Mesenchymal stem cell (in vitro differentiated cells and primary cell): ENCODE measurements at regions not wholly inside any gene's neighbourhood (a gene's known extent, or its start where the extent isn't known, plus 50 kb on each side); places are given as distances from the start of the nearest gene placed in this dataset.
"Not testable (repeated sequence)": the region's sequence is repeated elsewhere in the genome, so short reads cannot be mapped to it uniquely, and the experiment has no call there.

Source experiments
- DNase-seq: peaks from one replicate; pipeline ENCODE4 v3.0.0-alpha.2; 2013
- H2AFZ ChIP-seq: one replicate; pipeline ENCODE4 v1.6.1; 2013; ENCODE audit warnings: low read depth, mild to moderate bottlenecking, control low read depth, inconsistent platforms, low read length, moderate library complexity
- H2AK5ac ChIP-seq: 2 replicates; pipeline ENCODE4 v1.6.1; 2013; ENCODE audit warnings: low read length, moderate library complexity, mild to moderate bottlenecking, inconsistent platforms; ENCODE audit not compliant: severe bottlenecking
- H2BK120ac ChIP-seq: one replicate; pipeline ENCODE4 v1.6.1; 2013; ENCODE audit warnings: low read depth, mild to moderate bottlenecking, inconsistent platforms, low read length, moderate library complexity
- H2BK12ac ChIP-seq, 2 experiments: one replicate each; pipeline ENCODE4 v1.6.1; 2013; ENCODE audit warnings: inconsistent platforms in 2 of 2, low read length in 2 of 2, mild to moderate bottlenecking in 2 of 2, moderate library complexity in 2 of 2, control low read depth in 1 of 2
- H2BK15ac ChIP-seq: one replicate; pipeline ENCODE4 v1.6.1; 2013; ENCODE audit warnings: mild to moderate bottlenecking, low read depth, inconsistent platforms; ENCODE audit not compliant: poor library complexity, severe bottlenecking
- H2BK5ac ChIP-seq: 2 replicates; pipeline ENCODE4 v1.6.1; 2013; ENCODE audit warnings: low read depth, mild to moderate bottlenecking, low read length, control low read depth, inconsistent platforms; ENCODE audit not compliant: poor library complexity, severe bottlenecking
- H3K14ac ChIP-seq, 2 experiments: one replicate each; pipeline ENCODE4 v1.6.1; 2013; ENCODE audit warnings: inconsistent platforms in 2 of 2, low read length in 2 of 2, control low read depth in 1 of 2, mild to moderate bottlenecking in 1 of 2, moderate library complexity in 1 of 2
- H3K18ac ChIP-seq, 2 experiments: one replicate each; pipeline ENCODE4 v1.6.1; 2013; ENCODE audit warnings: inconsistent platforms in 2 of 2, low read length in 2 of 2, control low read depth in 1 of 2, low read depth in 1 of 2, mild to moderate bottlenecking in 1 of 2
- H3K23ac ChIP-seq, 2 experiments: one replicate each; pipeline ENCODE4 v1.6.1; 2013; ENCODE audit warnings: inconsistent platforms in 2 of 2, low read length in 2 of 2, mild to moderate bottlenecking in 2 of 2, moderate library complexity in 2 of 2, control low read depth in 1 of 2
- H3K27ac ChIP-seq: 2 replicates; pipeline ENCODE4 v1.5.1; 2013; ENCODE audit warnings: mild to moderate bottlenecking, moderate library complexity, low read length, control low read depth, inconsistent platforms; ENCODE audit not compliant: poor library complexity, severe bottlenecking
- H3K27me3 ChIP-seq, 2 experiments: 2 replicates each; pipeline versions ENCODE4 v1.6.1 to v1.7.0; 2013; ENCODE audit warnings: low read length in 2 of 2, mild to moderate bottlenecking in 2 of 2, moderate library complexity in 2 of 2, control low read depth in 1 of 2, inconsistent platforms in 1 of 2; ENCODE audit not compliant: control insufficient read depth in 1 of 2, insufficient read depth in 1 of 2
- H3K36me3 ChIP-seq, 2 experiments: 2 replicates each; pipeline versions ENCODE4 v1.6.1 to v1.7.0; 2013; ENCODE audit warnings: low read length in 2 of 2, control low read depth in 1 of 2, inconsistent platforms in 1 of 2, low read depth in 1 of 2, mild to moderate bottlenecking in 1 of 2; ENCODE audit not compliant: insufficient read depth in 2 of 2, control insufficient read depth in 1 of 2
- H3K4ac ChIP-seq, 2 experiments: one replicate each; pipeline ENCODE4 v1.6.1; 2013; ENCODE audit warnings: inconsistent platforms in 2 of 2, low read length in 2 of 2, mild to moderate bottlenecking in 2 of 2, moderate library complexity in 2 of 2, control low read depth in 1 of 2, low read depth in 1 of 2
- H3K4me1 ChIP-seq: 2 replicates; pipeline ENCODE4 v1.6.1; 2013; ENCODE audit warnings: low read depth, low read length, control low read depth; ENCODE audit not compliant: control insufficient read depth, insufficient read depth
- H3K4me2 ChIP-seq: 2 replicates; pipeline ENCODE4 v1.6.1; 2013; ENCODE audit warnings: low read length, mild to moderate bottlenecking, inconsistent platforms; ENCODE audit not compliant: poor library complexity, severe bottlenecking
- H3K4me3 ChIP-seq, 2 experiments: 2 replicates each; pipeline versions ENCODE4 v1.5.1 to v1.7.0; 2013; ENCODE audit warnings: low read length in 2 of 2, mild to moderate bottlenecking in 2 of 2, control low read depth in 1 of 2, low read depth in 1 of 2; ENCODE audit not compliant: insufficient read depth in 1 of 2
- H3K79me1 ChIP-seq: replicated peaks from 2 replicates; pipeline ENCODE4 v1.6.1; 2013; ENCODE audit warnings: mild to moderate bottlenecking, control low read depth, low read length, inconsistent platforms; ENCODE audit not compliant: poor library complexity, severe bottlenecking
- H3K9ac ChIP-seq: 2 replicates; pipeline ENCODE4 v1.7.0; 2013; ENCODE audit warnings: mild to moderate bottlenecking, low read length, moderate library complexity
- H3K9me3 ChIP-seq: 2 replicates; pipeline ENCODE4 v1.7.0; 2013; ENCODE audit warnings: mild to moderate bottlenecking, low read length; ENCODE audit not compliant: control insufficient read depth
- H4K8ac ChIP-seq: one replicate; pipeline ENCODE4 v1.6.1; 2013; ENCODE audit warnings: inconsistent platforms, mild to moderate bottlenecking, low read length, moderate library complexity
- H4K91ac ChIP-seq: one replicate; pipeline ENCODE4 v1.6.1; 2013; ENCODE audit warnings: mild to moderate bottlenecking, low read length, inconsistent platforms
- WGBS: methylation state at CpG from one replicate; pipeline ENCODE4 v1.1.7; 2013; ENCODE audit warnings: mixed read lengths; 5-methylcytosine and 5-hydroxymethylcytosine counted together

- H3K36me3 ChIP-seq, H3K9me3 ChIP-seq, H3K9ac ChIP-seq, H2BK5ac ChIP-seq, H3K4me2 ChIP-seq, H3K23ac ChIP-seq, H2AK5ac ChIP-seq, H4K8ac ChIP-seq, H2AFZ ChIP-seq, H3K79me1 ChIP-seq, H3K4me3 ChIP-seq, H3K4ac ChIP-seq, H4K91ac ChIP-seq, H2BK12ac ChIP-seq, H2BK120ac ChIP-seq, H3K27me3 ChIP-seq, H2BK15ac ChIP-seq, H3K14ac ChIP-seq, DNase-seq, H3K18ac ChIP-seq, H3K27ac ChIP-seq, H3K4me1 ChIP-seq: not testable (repeated sequence)
- WGBS: 86% methylated on average over 18 of the region's 18 CpGs
Measured at GRCh38 chr20:30487461-30487860, 770.0 kb upstream of the DEFB115 start.

- Histone ChIP-seq H3K4me1 (no peaks in the 10 kb centered on the region), H3K27me3 (no peaks in the 10 kb centered on the region), H3K9ac (no peak overlapping the region), H3K4ac (no peak overlapping the region), H3K14ac (no peak overlapping the region), H2BK120ac (no peak overlapping the region), H2BK15ac (no peak overlapping the region), H4K8ac (no peak overlapping the region), H3K4me2 (no peak overlapping the region), H3K23ac (no peak overlapping the region), H2AK5ac (no peak overlapping the region), H3K18ac (no peak overlapping the region), H3K27ac (no peak overlapping the region), H2BK12ac (no peak overlapping the region), H3K4me3 (no peak overlapping the region), H3K79me1 (no peaks in the 10 kb centered on the region), H4K91ac (no peak overlapping the region), H2AFZ (no peak overlapping the region), H2BK5ac (no peak overlapping the region), H3K9me3 (no peaks in the 10 kb centered on the region), H3K36me3 (no peaks in the 10 kb centered on the region)
- 78% methylated on average over 83 of the region's 97 CpGs for WGBS
- DNase-seq: no peak
Measured at GRCh38 chr20:30487947-30488926, 769.2 kb upstream of the DEFB115 start.

- WGBS: 74% methylated on average over 51 of the region's 56 CpGs
- no peaks in the 10 kb centered on the region for H3K36me3 ChIP-seq
- no peak overlapping the region for H3K27ac ChIP-seq
- no peak overlapping the region for H3K14ac ChIP-seq
- H3K18ac ChIP-seq: no peak overlapping the region
- H2BK5ac ChIP-seq: no peak overlapping the region
- no peak overlapping the region for H2BK15ac ChIP-seq
- H3K23ac ChIP-seq: no peak overlapping the region
- H3K9ac ChIP-seq: no peak overlapping the region
- H3K9me3 ChIP-seq: no peaks in the 10 kb centered on the region
- no peak overlapping the region for H2AFZ ChIP-seq
- H3K4me3 ChIP-seq: no peak overlapping the region
- H3K4ac ChIP-seq: no peak overlapping the region
- no peak overlapping the region for H2BK120ac ChIP-seq
- H2AK5ac ChIP-seq: no peak overlapping the region
- no peaks in the 10 kb centered on the region for H3K4me1 ChIP-seq
- no peak overlapping the region for H4K91ac ChIP-seq
- no peak overlapping the region for H2BK12ac ChIP-seq
- no peaks in the 10 kb centered on the region for H3K27me3 ChIP-seq
- H3K4me2 ChIP-seq: no peak overlapping the region
- DNase-seq: no peak
- H4K8ac ChIP-seq: no peak overlapping the region
- H3K79me1 ChIP-seq: no peaks in the 10 kb centered on the region
Measured at GRCh38 chr20:30488941-30489613, 768.4 kb upstream of the DEFB115 start.

GRCh38 chr20:30489614-30490003 is 767.9 kb upstream of the DEFB115 start:
- no peak overlapping the region for H3K18ac ChIP-seq
- no peak overlapping the region for H2BK5ac ChIP-seq
- no peak overlapping the region for H2AFZ ChIP-seq
- H3K23ac ChIP-seq: no peak overlapping the region
- DNase-seq: no peak
- H4K8ac ChIP-seq: no peak overlapping the region
- no peak overlapping the region for H2BK12ac ChIP-seq
- no peak overlapping the region for H2BK120ac ChIP-seq
- WGBS: 83% methylated on average over 27 of the region's 29 CpGs
- no peaks in the 10 kb centered on the region for H3K9me3 ChIP-seq
- no peak overlapping the region for H3K9ac ChIP-seq
- H3K27ac ChIP-seq: no peak overlapping the region
- H3K36me3 ChIP-seq: no peaks in the 10 kb centered on the region
- no peak overlapping the region for H3K4me2 ChIP-seq
- H3K4me1 ChIP-seq: no peaks in the 10 kb centered on the region
- H2AK5ac ChIP-seq: no peak overlapping the region
- H3K79me1 ChIP-seq: no peaks in the 10 kb centered on the region
- H3K27me3 ChIP-seq: no peaks in the 10 kb centered on the region
- no peak overlapping the region for H3K4me3 ChIP-seq
- no peak overlapping the region for H2BK15ac ChIP-seq
- no peak overlapping the region for H3K14ac ChIP-seq
- no peak overlapping the region for H3K4ac ChIP-seq
- no peak overlapping the region for H4K91ac ChIP-seq
